ENCODE measurements at regions not wholly inside any gene's neighbourhood (a gene's known extent, or its start where the extent isn't known, plus 50 kb on each side); places are given as distances from the start of the nearest gene placed in this dataset.
"Not testable (repeated sequence)": the region's sequence is repeated elsewhere in the genome, so short reads cannot be mapped to it uniquely, and the experiment has no call there.

GRCh38 chr7:6959942-6960341 is 133.9 kb upstream of the CCZ1B start:
- not testable (repeated sequence) for H3K27ac ChIP-seq

DNA sequence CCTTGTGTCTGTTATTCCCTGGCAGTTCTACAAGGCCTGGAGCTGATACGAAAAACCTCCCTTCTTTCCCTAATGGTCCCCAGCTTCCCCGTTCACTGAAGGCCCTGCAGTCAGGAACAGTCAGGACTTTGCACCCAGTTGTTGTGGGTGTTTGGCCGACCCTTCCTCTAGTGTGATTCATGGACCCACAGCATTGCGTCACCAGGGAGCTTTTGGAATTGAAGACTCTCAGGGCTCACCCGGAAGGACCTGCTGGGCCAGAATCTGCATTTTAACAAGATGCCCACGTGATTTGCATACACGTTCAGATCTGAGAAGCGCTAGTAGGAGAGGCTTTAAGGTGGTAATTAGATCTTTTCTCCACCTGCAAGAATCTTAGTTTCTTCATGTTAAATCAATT is 136.8 kb upstream of the CCZ1B start:
- not testable (repeated sequence) for H3K27ac ChIP-seq

- not testable (repeated sequence) for H3K27ac ChIP-seq
- TF ChIP-seq, protein P1, sequence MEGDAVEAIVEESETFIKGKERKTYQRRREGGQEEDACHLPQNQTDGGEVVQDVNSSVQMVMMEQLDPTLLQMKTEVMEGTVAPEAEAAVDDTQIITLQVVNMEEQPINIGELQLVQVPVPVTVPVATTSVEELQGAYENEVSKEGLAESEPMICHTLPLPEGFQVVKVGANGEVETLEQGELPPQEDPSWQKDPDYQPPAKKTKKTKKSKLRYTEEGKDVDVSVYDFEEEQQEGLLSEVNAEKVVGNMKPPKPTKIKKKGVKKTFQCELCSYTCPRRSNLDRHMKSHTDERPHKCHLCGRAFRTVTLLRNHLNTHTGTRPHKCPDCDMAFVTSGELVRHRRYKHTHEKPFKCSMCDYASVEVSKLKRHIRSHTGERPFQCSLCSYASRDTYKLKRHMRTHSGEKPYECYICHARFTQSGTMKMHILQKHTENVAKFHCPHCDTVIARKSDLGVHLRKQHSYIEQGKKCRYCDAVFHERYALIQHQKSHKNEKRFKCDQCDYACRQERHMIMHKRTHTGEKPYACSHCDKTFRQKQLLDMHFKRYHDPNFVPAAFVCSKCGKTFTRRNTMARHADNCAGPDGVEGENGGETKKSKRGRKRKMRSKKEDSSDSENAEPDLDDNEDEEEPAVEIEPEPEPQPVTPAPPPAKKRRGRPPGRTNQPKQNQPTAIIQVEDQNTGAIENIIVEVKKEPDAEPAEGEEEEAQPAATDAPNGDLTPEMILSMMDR (conservative IDR thresholded peaks at IDR 0.05), result peak; percentile 60
These were observed 139.0 kb upstream of the CCZ1B start for GRCh38 chr7:6965051-6965450.

GRCh38 chr7:6970180-6970579 is 144.1 kb upstream of the CCZ1B start:
- H3K27ac ChIP-seq, result not testable (repeated sequence)

GRCh38 chr7:6974876-6975275 is 148.8 kb upstream of the CCZ1B start:
- H3K27ac ChIP-seq, result not testable (repeated sequence)

- H3K27ac ChIP-seq, result not testable (repeated sequence)
These were observed 149.3 kb upstream of the CCZ1B start for GRCh38 chr7:6975346-6975745.

GRCh38 chr7:6977368-6977767 is 151.3 kb upstream of the CCZ1B start:
- H3K27ac ChIP-seq, result not testable (repeated sequence)

- H3K27ac ChIP-seq, result not testable (repeated sequence)
These were observed 152.3 kb upstream of the CCZ1B start for GRCh38 chr7:6978326-6978725.

DNA sequence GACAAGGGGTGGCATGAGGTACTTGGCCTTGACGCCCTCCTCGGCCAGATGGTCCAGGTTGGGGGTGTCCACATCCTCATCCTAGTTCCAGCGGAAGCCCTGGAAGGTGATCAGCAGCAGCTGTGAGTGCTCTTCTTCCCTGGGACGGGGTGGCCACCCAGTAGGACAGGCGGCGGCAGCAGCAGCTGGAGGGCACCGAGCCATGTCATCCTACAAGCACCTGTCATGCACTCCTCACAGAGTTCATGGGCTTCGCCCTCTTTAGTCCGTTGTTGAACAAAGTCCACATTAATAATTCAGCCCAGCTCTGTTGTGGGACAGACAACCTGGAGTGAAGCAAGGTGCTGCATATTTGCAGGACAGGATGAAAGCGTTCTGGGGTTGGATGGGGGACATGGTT is 153.4 kb upstream of the CCZ1B start:
- not testable (repeated sequence) for H3K27ac ChIP-seq

- H3K27ac ChIP-seq, result not testable (repeated sequence)
These were observed 156.3 kb upstream of the CCZ1B start for GRCh38 chr7:6982375-6982774.

GRCh38 chr7:6986892-6987291 is 160.8 kb upstream of the CCZ1B start:
- not testable (repeated sequence) for H3K27ac ChIP-seq

DNA sequence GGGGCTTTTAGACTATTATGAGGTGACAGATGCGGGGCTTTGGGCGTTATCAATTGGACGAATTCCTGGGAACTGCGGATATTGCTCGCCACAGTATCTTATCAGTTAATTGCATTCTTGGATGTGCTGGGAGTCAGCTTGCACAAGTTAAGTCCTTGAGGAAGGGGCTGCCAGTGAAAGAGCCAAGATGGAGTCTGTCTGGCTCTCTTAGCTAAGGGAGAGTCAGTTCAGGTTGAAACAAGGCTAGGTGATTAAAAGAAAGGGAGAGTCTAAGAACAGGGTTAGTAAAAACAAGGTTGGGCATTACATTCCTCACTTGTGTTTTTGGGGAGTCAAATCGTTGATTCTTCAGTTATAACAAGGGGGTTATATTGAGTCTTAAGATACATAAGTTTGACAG is 162.5 kb upstream of the CCZ1B start:
- not testable (repeated sequence) for H3K27ac ChIP-seq

GRCh38 chr7:6989968-6990367 is 163.9 kb upstream of the CCZ1B start:
- H3K27ac ChIP-seq, result not testable (repeated sequence)

DNA sequence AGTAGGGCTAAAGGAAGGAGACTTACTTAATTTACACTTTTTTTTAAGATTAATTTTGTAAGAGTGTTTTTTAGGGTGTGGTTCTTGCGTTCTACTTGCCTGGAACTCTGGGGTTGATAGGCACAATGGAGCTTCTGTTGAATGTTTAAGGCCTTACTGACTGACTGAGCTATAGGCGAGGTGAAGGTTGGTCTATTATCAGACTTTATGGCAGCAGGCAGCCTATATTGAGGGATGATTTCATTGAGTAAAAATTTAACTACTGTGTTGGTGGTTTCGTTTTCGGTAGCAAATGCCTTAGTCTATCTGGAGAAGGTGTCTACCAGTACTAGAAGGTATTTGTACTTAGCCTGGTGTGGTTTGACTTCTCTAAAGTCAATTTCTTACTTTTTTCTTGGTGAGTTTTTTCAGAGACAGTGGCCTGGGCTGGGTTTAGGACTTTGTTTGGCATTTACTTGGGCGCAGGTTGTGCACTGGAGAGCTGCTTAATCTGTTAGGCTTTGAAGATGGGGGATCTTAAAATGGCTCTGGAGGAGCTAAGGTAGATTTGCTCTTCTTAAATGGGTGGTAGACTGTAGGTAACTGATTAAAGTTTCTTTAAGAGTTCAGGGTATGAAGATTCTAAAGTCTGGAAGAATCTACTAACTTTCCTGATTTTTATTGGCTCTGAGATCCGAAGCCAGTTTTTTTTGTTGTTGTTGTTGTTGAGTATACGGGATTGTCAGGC is 164.5 kb upstream of the CCZ1B start:
- H3K27ac ChIP-seq, result not testable (repeated sequence)

- H3K27ac ChIP-seq, result not testable (repeated sequence)
These were observed 165.1 kb upstream of the CCZ1B start for GRCh38 chr7:6991169-6991611.

GRCh38 chr7:6991686-6992085 is 165.6 kb upstream of the CCZ1B start:
- H3K27ac ChIP-seq, result not testable (repeated sequence)
- TF ChIP-seq, protein P1 (conservative IDR thresholded peaks at IDR 0.05), result 0 out of 2 replicates have a peak, but pooled peaks have one; percentile 19

GRCh38 chr7:6992133-6992532 is 166.1 kb upstream of the CCZ1B start:
- not testable (repeated sequence) for H3K27ac ChIP-seq

DNA sequence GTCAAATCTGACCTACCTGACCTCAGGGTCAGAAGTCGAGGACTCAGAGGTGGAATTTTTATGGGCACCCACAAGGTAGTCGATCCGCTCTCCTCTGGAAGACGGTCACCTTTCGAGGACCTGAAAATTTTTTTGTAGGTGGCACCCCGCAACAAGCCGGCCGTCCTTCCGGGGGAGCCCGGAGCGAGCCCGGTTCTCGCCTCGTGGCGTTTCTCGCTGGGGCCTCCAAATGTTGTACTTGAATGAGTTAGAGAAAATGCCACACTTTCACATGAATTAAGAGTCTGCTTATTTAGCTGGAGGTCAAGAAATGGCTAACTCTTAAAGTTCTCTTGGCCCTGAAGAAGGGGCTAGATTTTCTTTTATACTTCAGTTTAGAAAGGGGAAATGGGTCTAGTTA is 169.0 kb upstream of the CCZ1B start:
- H3K27ac ChIP-seq, result not testable (repeated sequence)

DNA sequence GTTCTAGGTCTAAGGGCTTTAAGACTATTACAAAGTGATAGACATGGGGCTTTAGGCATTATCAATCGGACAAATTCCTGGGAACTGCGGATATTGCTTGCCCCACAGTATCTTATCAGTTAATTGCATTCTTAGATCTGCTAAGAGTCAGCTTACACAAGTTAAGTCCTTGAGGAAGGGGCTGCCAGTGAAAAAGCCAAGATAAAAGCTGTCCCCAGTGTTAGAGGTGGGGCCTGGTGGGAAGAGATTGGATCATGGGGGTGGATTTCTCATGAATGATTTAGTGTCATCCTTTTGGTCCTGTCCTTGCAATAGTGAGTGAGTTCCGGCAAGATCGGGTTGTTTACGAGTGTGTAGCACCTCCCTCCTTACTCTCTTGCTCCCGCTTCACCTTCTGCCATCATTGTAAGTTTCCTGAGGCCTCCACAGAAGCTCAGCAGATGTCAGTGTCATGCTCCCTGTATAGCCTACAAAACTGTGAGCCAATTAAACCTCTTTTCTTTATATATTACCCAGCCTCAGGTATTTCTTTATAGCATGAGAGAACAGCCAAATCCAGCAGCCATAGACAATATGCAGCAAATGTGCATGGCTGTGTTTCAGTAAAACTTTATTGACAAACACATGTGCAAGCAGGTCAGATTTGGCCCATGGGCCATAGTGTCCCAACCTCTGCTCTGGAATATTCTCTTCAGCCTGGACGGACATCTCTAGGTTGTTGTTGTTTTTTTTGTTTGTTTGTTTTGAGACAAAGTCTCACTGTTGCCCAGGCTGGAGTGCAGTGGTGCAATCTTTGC is 169.6 kb upstream of the CCZ1B start:
- not testable (repeated sequence) for H3K27ac ChIP-seq

DNA sequence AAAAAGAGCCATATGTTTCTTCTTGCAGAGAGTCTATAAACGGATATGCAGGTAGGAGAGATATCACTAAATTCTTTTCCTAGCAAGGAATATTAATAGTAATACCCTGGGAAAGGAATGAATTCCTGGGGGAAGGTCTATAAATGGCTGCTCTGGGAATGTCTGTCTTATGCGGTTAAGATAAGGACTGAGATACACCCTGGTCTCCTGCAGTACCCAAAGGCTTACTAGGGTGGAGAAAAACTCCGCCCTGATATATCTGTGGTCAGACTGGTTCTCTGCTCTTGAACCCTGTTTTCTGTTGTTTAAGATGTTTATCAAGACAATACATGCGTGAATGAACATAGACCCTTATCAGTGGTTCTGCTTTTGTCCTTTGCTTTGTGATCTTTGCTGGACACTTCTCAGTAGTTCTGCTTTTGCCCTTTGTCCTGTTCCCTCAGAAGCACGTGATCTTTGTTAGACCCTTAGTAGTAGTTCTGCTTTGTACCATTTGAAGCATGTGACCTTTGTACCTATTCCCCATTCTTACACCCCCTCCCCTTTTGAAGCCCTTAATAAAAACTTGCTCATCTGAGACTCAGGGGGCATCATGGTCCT is 173.1 kb upstream of the CCZ1B start:
- H3K27ac ChIP-seq, result not testable (repeated sequence)
